Tibial nerve (tissue), 4 donors: ENCODE measurements at regions not wholly inside any gene's neighbourhood (a gene's known extent, or its start where the extent isn't known, plus 50 kb on each side); places are given as distances from the start of the nearest gene placed in this dataset.

Experiments
- DNase-seq, 2 donors: peaks; one replicate each; pipeline ENCODE4 v3.0.0-alpha.2; 2019; ENCODE audit warnings: low spot score in 2 of 2
- H3K27ac ChIP-seq, 4 donors: fragments of 200-600 bp; sonication (generic) in 3 of 4; one replicate each; pipeline ENCODE4 v1.5.1; 2017 to 2019; ENCODE audit warnings: mild to moderate bottlenecking in 1 of 4
- H3K27me3 ChIP-seq, 2 donors: fragments of 200-600 bp; sonication (generic) in 1 of 2; one replicate each; pipeline versions ENCODE4 v1.5.1 to v1.6.0; 2017 to 2019
- H3K36me3 ChIP-seq, 3 donors: fragments of 200-600 bp; sonication (generic); one replicate each; pipeline ENCODE4 v1.5.1; 2018 to 2019
- H3K4me1 ChIP-seq, 4 donors: fragments of 200-600 bp; sonication (generic) in 3 of 4; one replicate each; pipeline ENCODE4 v1.5.1; 2017 to 2019
- H3K4me3 ChIP-seq, 4 donors: fragments of 200-600 bp; sonication (generic) in 3 of 4; one replicate each; pipeline ENCODE4 v1.5.1; 2017 to 2019; ENCODE audit warnings: mild to moderate bottlenecking in 1 of 4, moderate library complexity in 1 of 4
- H3K9me3 ChIP-seq, 4 donors: fragments of 200-600 bp; sonication (generic) in 3 of 4; one replicate each; pipeline ENCODE4 v1.5.1; 2017 to 2019
- CTCF ChIP-seq, 5 experiments: fragments of 200-600 bp in 3 of 5; fragments of 450-650 bp in 2 of 5; sonication (generic) in 3 of 5; IDR thresholded peaks; one replicate each; pipeline ENCODE4 v1.5.1; 2016 to 2019; ENCODE audit warnings: antibody characterized with exemption in 5 of 5, mild to moderate bottlenecking in 3 of 5, moderate library complexity in 2 of 5
- EP300 ChIP-seq, 2 donors: sonication (generic); formaldehyde crosslinking; IDR thresholded peaks; one replicate each; pipeline ENCODE4 v1.6.1; 2017; ENCODE audit warnings: antibody characterized with exemption in 2 of 2, mild to moderate bottlenecking in 1 of 2
- POLR2A ChIP-seq, 2 donors: fragments of 450-650 bp; IDR thresholded peaks; one replicate each; pipeline ENCODE4 v1.6.1; 2017; ENCODE audit warnings: antibody characterized with exemption in 2 of 2, mild to moderate bottlenecking in 2 of 2, moderate library complexity in 2 of 2
- WGBS, 2 donors: methylation state at CpG; one replicate each; pipeline ENCODE4 v1.1.5; 2018; 5-methylcytosine and 5-hydroxymethylcytosine counted together

- no peaks in the 10 kb centered on the region for H3K27me3 ChIP-seq
- no peaks in the 10 kb centered on the region for H3K36me3 ChIP-seq
- no peak overlapping the region for H3K27ac ChIP-seq
- no peaks in the 10 kb centered on the region for H3K4me1 ChIP-seq
- DNase-seq: no peak
- TF ChIP-seq CTCF (IDR thresholded peaks at IDR 0.05) (no peak), POLR2A (IDR thresholded peaks at IDR 0.05) (no peak), EP300 (IDR thresholded peaks at IDR 0.05) (no peak)
- 38 to 62% methylated on average over 4 of the region's 4 CpGs for WGBS, 2 donors
- H3K9me3 ChIP-seq: peaks cover 0 to 4% (median 0%) of the 10 kb centered on the region in 4 donors
- H3K4me3 ChIP-seq: no peak overlapping the region
Observed at GRCh38 chr6:9527679-9528286, 887.1 kb downstream of the TFAP2A start.

- no peaks in the 10 kb centered on the region for H3K4me1 ChIP-seq
- no peaks in the 10 kb centered on the region for H3K27me3 ChIP-seq
- TF ChIP-seq POLR2A (IDR thresholded peaks at IDR 0.05) (no peak), CTCF (IDR thresholded peaks at IDR 0.05) (no peak), EP300 (IDR thresholded peaks at IDR 0.05) (no peak)
- no peaks in the 10 kb centered on the region for H3K9me3 ChIP-seq
- H3K4me3 ChIP-seq: no peak overlapping the region
- DNase-seq: no peak
- no peaks in the 10 kb centered on the region for H3K36me3 ChIP-seq
- no peak overlapping the region for H3K27ac ChIP-seq
Observed at GRCh38 chr6:9523462-9523861, 891.4 kb downstream of the TFAP2A start.

GRCh38 chr6:9522101-9522500 is 892.8 kb downstream of the TFAP2A start:
- no peaks in the 10 kb centered on the region for H3K9me3 ChIP-seq
- no peak for TF ChIP-seq EP300 (IDR thresholded peaks at IDR 0.05)
- H3K4me1 ChIP-seq: no peaks in the 10 kb centered on the region
- DNase-seq: no peak
- 45 to 49% methylated on average over 3 of the region's 3 CpGs for WGBS, 2 donors
- H3K36me3 ChIP-seq: no peaks in the 10 kb centered on the region
- H3K4me3 ChIP-seq: no peak overlapping the region
- H3K27ac ChIP-seq: no peak overlapping the region
- no peaks in the 10 kb centered on the region for H3K27me3 ChIP-seq

- DNase-seq: no peak
- no peak for TF ChIP-seq POLR2A (IDR thresholded peaks at IDR 0.05)
- no peaks in the 10 kb centered on the region for H3K36me3 ChIP-seq
- H3K4me1 ChIP-seq: no peaks in the 10 kb centered on the region
- 77 to 87% methylated on average over 3 of the region's 3 CpGs for WGBS, 2 donors
- H3K27me3 ChIP-seq: no peaks in the 10 kb centered on the region
- no peak overlapping the region for H3K27ac ChIP-seq
- no peak overlapping the region for H3K4me3 ChIP-seq
- no peaks in the 10 kb centered on the region for H3K9me3 ChIP-seq
Observed at GRCh38 chr6:9521152-9521530, 893.7 kb downstream of the TFAP2A start.

- Histone ChIP-seq H3K27me3 (no peaks in the 10 kb centered on the region), H3K9me3 (no peaks in the 10 kb centered on the region), H3K4me1 (no peaks in the 10 kb centered on the region), H3K27ac (no peak overlapping the region), H3K4me3 (no peak overlapping the region), H3K36me3 (no peaks in the 10 kb centered on the region)
- DNase-seq: no peak
- TF ChIP-seq EP300 (IDR thresholded peaks at IDR 0.05) (no peak), CTCF (IDR thresholded peaks at IDR 0.05) (no peak), POLR2A (IDR thresholded peaks at IDR 0.05) (no peak)
- 69 to 74% methylated on average over 8 of the region's 8 CpGs for WGBS, 2 donors
Observed at GRCh38 chr6:9520417-9521151, 894.3 kb downstream of the TFAP2A start.

GRCh38 chr6:9518431-9518830 is 896.4 kb downstream of the TFAP2A start:
- DNase-seq: no peak
- Histone ChIP-seq H3K9me3 (no peaks in the 10 kb centered on the region), H3K27me3 (no peaks in the 10 kb centered on the region), H3K4me1 (no peaks in the 10 kb centered on the region), H3K36me3 (no peaks in the 10 kb centered on the region), H3K4me3 (no peak overlapping the region), H3K27ac (no peak overlapping the region)
- WGBS, 2 donors: 81 to 84% methylated on average over 1 of the region's 1 CpG
- TF ChIP-seq CTCF (IDR thresholded peaks at IDR 0.05) (no peak), EP300 (IDR thresholded peaks at IDR 0.05) (no peak), POLR2A (IDR thresholded peaks at IDR 0.05) (no peak)
